ENCODE measurements at regions not wholly inside any gene's neighbourhood (a gene's known extent, or its start where the extent isn't known, plus 50 kb on each side); places are given as distances from the start of the nearest gene placed in this dataset.

DNA sequence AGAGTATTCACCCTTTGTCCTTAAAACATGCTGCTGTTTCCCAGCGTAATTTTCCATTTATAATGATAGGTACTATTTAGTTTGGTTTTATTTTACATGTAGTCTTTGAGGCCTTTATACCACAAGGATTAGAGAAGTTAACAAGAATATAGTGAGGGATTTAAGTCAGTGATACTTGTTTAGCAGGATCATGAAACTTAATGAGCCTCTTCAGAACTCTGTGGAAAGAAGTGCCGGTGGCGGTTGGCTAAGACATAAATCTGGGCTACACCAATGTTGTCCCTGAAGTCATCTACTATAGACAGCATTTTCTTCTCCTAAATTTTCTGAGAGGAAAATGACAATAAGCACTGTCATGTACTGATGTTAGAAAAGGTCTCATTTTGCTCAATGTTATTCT, 1226.0 kb upstream of the SEL1L start:
- TF ChIP-seq, protein P1, sequence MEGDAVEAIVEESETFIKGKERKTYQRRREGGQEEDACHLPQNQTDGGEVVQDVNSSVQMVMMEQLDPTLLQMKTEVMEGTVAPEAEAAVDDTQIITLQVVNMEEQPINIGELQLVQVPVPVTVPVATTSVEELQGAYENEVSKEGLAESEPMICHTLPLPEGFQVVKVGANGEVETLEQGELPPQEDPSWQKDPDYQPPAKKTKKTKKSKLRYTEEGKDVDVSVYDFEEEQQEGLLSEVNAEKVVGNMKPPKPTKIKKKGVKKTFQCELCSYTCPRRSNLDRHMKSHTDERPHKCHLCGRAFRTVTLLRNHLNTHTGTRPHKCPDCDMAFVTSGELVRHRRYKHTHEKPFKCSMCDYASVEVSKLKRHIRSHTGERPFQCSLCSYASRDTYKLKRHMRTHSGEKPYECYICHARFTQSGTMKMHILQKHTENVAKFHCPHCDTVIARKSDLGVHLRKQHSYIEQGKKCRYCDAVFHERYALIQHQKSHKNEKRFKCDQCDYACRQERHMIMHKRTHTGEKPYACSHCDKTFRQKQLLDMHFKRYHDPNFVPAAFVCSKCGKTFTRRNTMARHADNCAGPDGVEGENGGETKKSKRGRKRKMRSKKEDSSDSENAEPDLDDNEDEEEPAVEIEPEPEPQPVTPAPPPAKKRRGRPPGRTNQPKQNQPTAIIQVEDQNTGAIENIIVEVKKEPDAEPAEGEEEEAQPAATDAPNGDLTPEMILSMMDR (IDR thresholded peaks at IDR 0.05) = no peak
- Histone ChIP-seq H3K36me3 (no peaks in the 10 kb centered on the region), H3K4me3 (no peak overlapping the region), H3K9me3 (no peaks in the 10 kb centered on the region), H3K4me1 (no peaks in the 10 kb centered on the region), H3K27ac (no peak overlapping the region), H3K27me3 (no peaks in the 10 kb centered on the region)
- ATAC-seq (no peak), DNase-seq (no peak), FAIRE-seq (no peak)
- 63 to 85% methylated on average over 3 of the region's 3 CpGs for WGBS, 2 donors
- intact Hi-C loops (cut with DNase I) = no loop called here

DNA sequence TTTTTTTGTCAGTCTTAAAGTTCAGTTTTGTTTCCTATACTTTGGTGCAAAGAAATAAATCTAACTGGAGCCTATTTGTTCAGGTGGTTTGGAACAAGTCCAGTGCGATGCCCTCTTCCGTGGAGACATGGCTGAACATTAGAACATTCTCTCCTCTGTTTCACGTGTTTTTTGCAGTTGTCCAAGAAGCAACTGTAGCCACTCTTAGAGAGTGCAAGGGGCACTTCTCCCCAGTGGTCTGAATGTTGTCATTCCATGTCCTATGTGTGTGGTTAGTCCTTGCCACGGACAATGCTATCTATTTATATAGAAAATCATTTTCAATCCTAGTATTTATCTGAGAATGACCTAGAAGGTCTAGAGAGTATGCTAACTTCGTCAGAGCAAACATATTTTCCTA, 1232.5 kb upstream of the SEL1L start:
- intact Hi-C loops (cut with DNase I) = no loop called here

GRCh38 chr14:82766996-82767395, 1233.3 kb upstream of the SEL1L start:
- Histone ChIP-seq H3K27me3 (no peaks in the 10 kb centered on the region), H3K36me3 (no peaks in the 10 kb centered on the region), H3K4me3 (no peak overlapping the region), H3K27ac (no peak overlapping the region), H3K9me3 (no peaks in the 10 kb centered on the region), H3K4me1 (no peaks in the 10 kb centered on the region)
- no peak for FAIRE-seq
- ATAC-seq = no peak
- intact Hi-C loops (cut with DNase I) = no loop called here
- TF ChIP-seq, protein P1 (IDR thresholded peaks at IDR 0.05) = no peak
- DNase-seq = no peak
- WGBS, 2 donors = 57 to 64% methylated on average over 3 of the region's 3 CpGs

More for the DNA sequence above, 1232.5 kb upstream of the SEL1L start:
- FAIRE-seq (no peak), ATAC-seq (no peak), DNase-seq (no peak)
- TF ChIP-seq, protein P1 (IDR thresholded peaks at IDR 0.05) = no peak
- H3K27ac ChIP-seq = no peak overlapping the region
- no peaks in the 10 kb centered on the region for H3K36me3 ChIP-seq
- 43 to 54% methylated on average over 5 of the region's 5 CpGs for WGBS, 2 donors
- no peaks in the 10 kb centered on the region for H3K9me3 ChIP-seq
- H3K27me3 ChIP-seq = no peaks in the 10 kb centered on the region
- H3K4me3 ChIP-seq = no peak overlapping the region
- H3K4me1 ChIP-seq = no peaks in the 10 kb centered on the region

DNA sequence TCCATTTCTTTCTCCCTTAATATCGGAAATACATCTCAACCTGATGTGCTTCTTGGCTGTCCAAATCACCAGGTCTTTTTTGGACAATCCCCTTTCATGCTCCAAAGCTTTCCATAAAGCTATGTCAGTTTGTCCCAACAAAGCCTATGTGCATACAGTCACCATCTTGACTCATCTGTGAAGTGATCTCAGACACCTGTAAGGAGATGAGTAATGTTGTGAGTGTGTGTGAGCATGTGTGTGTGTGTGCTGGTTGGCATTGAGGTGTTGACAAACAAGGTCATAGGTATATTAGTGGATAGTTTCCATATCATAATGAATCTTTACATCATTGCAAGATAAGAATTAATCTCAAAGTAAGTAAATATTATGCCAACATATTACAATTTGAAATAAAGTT, 1243.3 kb upstream of the SEL1L start:
- no peak overlapping the region for H3K4me3 ChIP-seq
- TF ChIP-seq, protein P1 (IDR thresholded peaks at IDR 0.05) = no peak
- no peaks in the 10 kb centered on the region for H3K4me1 ChIP-seq
- no peak for ATAC-seq
- H3K27me3 ChIP-seq = no peaks in the 10 kb centered on the region
- WGBS, 2 donors = 87 to 91% methylated on average over 1 of the region's 1 CpG
- DNase-seq = no peak
- H3K36me3 ChIP-seq = no peaks in the 10 kb centered on the region
- no peak overlapping the region for H3K27ac ChIP-seq
- FAIRE-seq = no peak
- H3K9me3 ChIP-seq = no peaks in the 10 kb centered on the region
- intact Hi-C loops (cut with DNase I) = no loop called here

GRCh38 chr14:82778008-82778590, 1244.4 kb upstream of the SEL1L start:
- FAIRE-seq (no peak), ATAC-seq (no peak), DNase-seq (no peak)
- intact Hi-C loops (cut with DNase I) = no loop called here
- Histone ChIP-seq H3K4me1 (no peaks in the 10 kb centered on the region), H3K36me3 (no peaks in the 10 kb centered on the region), H3K4me3 (no peak overlapping the region), H3K9me3 (no peaks in the 10 kb centered on the region), H3K27me3 (no peaks in the 10 kb centered on the region), H3K27ac (no peak overlapping the region)
- TF ChIP-seq, protein P1 (IDR thresholded peaks at IDR 0.05) = no peak
- WGBS, 2 donors = 53 to 62% methylated on average over 1 of the region's 1 CpG
